ENCODE measurements at regions not wholly inside any gene's neighbourhood (a gene's known extent, or its start where the extent isn't known, plus 50 kb on each side); places are given as distances from the start of the nearest gene placed in this dataset.

DNA sequence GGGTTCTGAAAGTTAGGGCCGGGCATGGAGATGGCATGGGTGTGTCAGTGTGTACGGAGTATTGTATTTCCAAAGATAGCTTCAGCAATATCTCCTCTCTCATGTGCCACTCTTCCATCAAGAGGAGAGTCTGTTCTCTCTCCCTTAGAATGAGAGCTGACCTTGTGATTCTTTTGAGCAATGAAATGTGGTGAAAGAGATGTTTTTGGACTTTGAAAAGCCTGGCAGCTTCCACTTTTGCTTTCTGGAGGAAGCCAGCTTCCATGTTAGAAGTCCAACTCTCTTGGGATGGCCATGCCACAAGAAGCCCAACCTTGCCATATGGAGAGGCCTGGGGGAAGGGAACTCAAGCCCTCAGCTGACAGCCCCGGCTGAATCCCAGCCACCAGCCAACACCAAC is 72.4 kb upstream of the GZMB start:
- Histone ChIP-seq H2AFZ (ENCODE audit: low read length) (no peak overlapping the region), H3K79me2 (ENCODE audit: low read length) (no peaks in the 10 kb centered on the region), H3K27me3 (replicated peaks; ENCODE audit: insufficient read depth, low read length) (no peaks in the 10 kb centered on the region), H3K27ac (ENCODE audit: low read length) (no peak overlapping the region), H3K9ac (ENCODE audit: low read length) (no peak overlapping the region), H3K36me3 (replicated peaks; ENCODE audit: insufficient read depth, low read length) (no peaks in the 10 kb centered on the region), H3K4me2 (ENCODE audit: low read depth, low read length) (no peak overlapping the region), H3K4me3 (ENCODE audit: low read length) (no peak overlapping the region), H4K20me1 (ENCODE audit: insufficient read depth, low read length) (no peaks in the 10 kb centered on the region), H3F3A (ENCODE audit: insufficient read depth, low read length) (no peaks in the 10 kb centered on the region), H3K4me1 (ENCODE audit: low read length) (0 out of 2 replicates have a peak, but pooled peaks cover 5% of the 10 kb centered on the region), H3K9me2 (replicated peaks; ENCODE audit: insufficient read depth, low read length) (no peaks in the 10 kb centered on the region), H3K9me3 (replicated peaks; ENCODE audit: insufficient read depth, low read length) (no peaks in the 10 kb centered on the region)
- TF ChIP-seq EZH2 (optimal IDR thresholded peaks at IDR 0.05; ENCODE audit: low read depth, low read length) (no peak), CTCF (IDR thresholded peaks at IDR 0.05; ENCODE audit: low read length) (no peak), EZH2phosphoT487 (IDR thresholded peaks at IDR 0.05; ENCODE audit: low read length) (no peak)
- no peak for DNase-seq

- H3K27ac ChIP-seq (ENCODE audit: low read length), result no peak overlapping the region
- no peaks in the 10 kb centered on the region for H3K9me2 ChIP-seq (replicated peaks; ENCODE audit: insufficient read depth, low read length)
- H4K20me1 ChIP-seq (ENCODE audit: insufficient read depth, low read length), result no peaks in the 10 kb centered on the region
- no peaks in the 10 kb centered on the region for H3K9me3 ChIP-seq (replicated peaks; ENCODE audit: insufficient read depth, low read length)
- peak; percentile 6 for DNase-seq
- H3K4me3 ChIP-seq (ENCODE audit: low read length), result no peak overlapping the region
- H3F3A ChIP-seq (ENCODE audit: insufficient read depth, low read length), result no peaks in the 10 kb centered on the region
- H3K36me3 ChIP-seq (replicated peaks; ENCODE audit: insufficient read depth, low read length), result no peaks in the 10 kb centered on the region
- no peak overlapping the region for H3K4me2 ChIP-seq (ENCODE audit: low read depth, low read length)
- TF ChIP-seq EZH2phosphoT487 (IDR thresholded peaks at IDR 0.05; ENCODE audit: low read length) (no peak), CTCF (IDR thresholded peaks at IDR 0.05; ENCODE audit: low read length) (no peak), EZH2 (optimal IDR thresholded peaks at IDR 0.05; ENCODE audit: low read depth, low read length) (no peak)
- H3K79me2 ChIP-seq (ENCODE audit: low read length), result no peaks in the 10 kb centered on the region
- H3K27me3 ChIP-seq (replicated peaks; ENCODE audit: insufficient read depth, low read length), result no peaks in the 10 kb centered on the region
- no peak overlapping the region for H3K9ac ChIP-seq (ENCODE audit: low read length)
- no peak overlapping the region for H2AFZ ChIP-seq (ENCODE audit: low read length)
- H3K4me1 ChIP-seq (ENCODE audit: low read length), result 0 out of 2 replicates have a peak, but pooled peaks cover 5% of the 10 kb centered on the region
These were observed 71.8 kb upstream of the GZMB start for GRCh38 chr14:24705840-24706239.

DNA sequence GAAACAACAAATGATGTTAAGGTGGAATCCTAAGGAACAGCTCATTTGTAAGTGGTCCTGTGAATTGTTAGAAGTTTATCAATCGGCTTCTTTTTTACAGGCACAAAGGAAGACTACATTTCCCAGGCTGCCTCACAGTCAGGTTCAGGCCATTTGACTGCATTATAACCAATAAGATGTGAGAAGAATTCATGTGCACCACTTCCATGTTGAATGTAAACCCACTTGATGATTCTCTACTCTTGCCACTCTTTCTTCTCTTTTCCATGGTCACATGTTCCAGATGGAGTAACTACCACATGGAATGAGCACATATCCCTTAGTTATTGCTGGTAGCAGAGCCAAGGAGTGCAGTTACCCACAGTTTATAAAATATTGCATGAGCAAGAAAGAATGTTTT is 67.1 kb upstream of the GZMB start:
- H3K4me2 ChIP-seq (ENCODE audit: low read depth, low read length), result no peak overlapping the region
- no peak overlapping the region for H3K27ac ChIP-seq (ENCODE audit: low read length)
- no peaks in the 10 kb centered on the region for H3K27me3 ChIP-seq (replicated peaks; ENCODE audit: insufficient read depth, low read length)
- no peaks in the 10 kb centered on the region for H3K9me2 ChIP-seq (replicated peaks; ENCODE audit: insufficient read depth, low read length)
- no peaks in the 10 kb centered on the region for H3K79me2 ChIP-seq (ENCODE audit: low read length)
- H3K4me3 ChIP-seq (ENCODE audit: low read length), result no peak overlapping the region
- H4K20me1 ChIP-seq (ENCODE audit: insufficient read depth, low read length), result no peaks in the 10 kb centered on the region
- no peak overlapping the region for H3K9ac ChIP-seq (ENCODE audit: low read length)
- no peak for DNase-seq
- H3K36me3 ChIP-seq (replicated peaks; ENCODE audit: insufficient read depth, low read length), result no peaks in the 10 kb centered on the region
- no peaks in the 10 kb centered on the region for H3F3A ChIP-seq (ENCODE audit: insufficient read depth, low read length)
- TF ChIP-seq EZH2 (optimal IDR thresholded peaks at IDR 0.05; ENCODE audit: low read depth, low read length) (no peak), EZH2phosphoT487 (IDR thresholded peaks at IDR 0.05; ENCODE audit: low read length) (no peak), CTCF (IDR thresholded peaks at IDR 0.05; ENCODE audit: low read length) (no peak)
- no peak overlapping the region for H2AFZ ChIP-seq (ENCODE audit: low read length)
- no peaks in the 10 kb centered on the region for H3K9me3 ChIP-seq (replicated peaks; ENCODE audit: insufficient read depth, low read length)
- H3K4me1 ChIP-seq (ENCODE audit: low read length), result 0 out of 2 replicates have a peak, but pooled peaks cover 3% of the 10 kb centered on the region
